ENCODE measurements at regions not wholly inside any gene's neighbourhood (a gene's known extent, or its start where the extent isn't known, plus 50 kb on each side); places are given as distances from the start of the nearest gene placed in this dataset.

GRCh38 chr10:109769966-109770365 is 153.3 kb downstream of the XPNPEP1 start:
- no peak for DNase-seq
- H2BK15ac ChIP-seq (ENCODE audit: low read depth, low read length): no peak overlapping the region
- H3K27me3 Mint-ChIP-seq (ENCODE audit: low read depth): no peaks in the 10 kb centered on the region
- no CpG with 5 or more reads among the region's 2 CpGs for WGBS (ENCODE audit: extremely low coverage, insufficient read length, low lambda C conversion rate)
- no peak overlapping the region for H2BK120ac ChIP-seq (ENCODE audit: low read depth, low read length, poor library complexity, severe bottlenecking)
- H4K20me1 ChIP-seq (ENCODE audit: control insufficient read depth, insufficient read depth, insufficient read length): no peaks in the 10 kb centered on the region
- no peak overlapping the region for H3K56ac ChIP-seq (ENCODE audit: insufficient read length, low read depth, low read length)
- H3K4me1 Mint-ChIP-seq: no peaks in the 10 kb centered on the region
- no peak overlapping the region for H2BK20ac ChIP-seq (ENCODE audit: low read depth, low read length, poor library complexity, severe bottlenecking)
- H3K36me3 Mint-ChIP-seq (ENCODE audit: insufficient read depth in 1 of 3, low read depth in 3 of 3): no peaks in the 10 kb centered on the region
- H3K4ac ChIP-seq (ENCODE audit: low read depth, low read length): no peak overlapping the region
- TF ChIP-seq CTCF (conservative IDR thresholded peaks at IDR 0.05): no peak
- no peaks in the 10 kb centered on the region for H3K23me2 ChIP-seq (ENCODE audit: insufficient read length, low read depth, low read length, poor library complexity, severe bottlenecking)
- H2AK5ac ChIP-seq (ENCODE audit: insufficient read length, low read length): no peak overlapping the region
- no peak overlapping the region for H3K27ac ChIP-seq (ENCODE audit: insufficient read length, low read depth, low read length)
- H3K4me1 ChIP-seq (ENCODE audit: insufficient read depth, low read length): no peaks in the 10 kb centered on the region
- H4K91ac ChIP-seq (ENCODE audit: insufficient read length, low read depth, low read length): no peak overlapping the region
- no peaks in the 10 kb centered on the region for H3K27me3 ChIP-seq (ENCODE audit: insufficient read depth, low read length)
- no peak overlapping the region for H3K14ac ChIP-seq (ENCODE audit: insufficient read depth, low read length)
- no peak overlapping the region for H3K4me3 Mint-ChIP-seq
- H3K9me3 Mint-ChIP-seq: peaks cover 2 to 6% of the 10 kb centered on the region in 2 experiments; a peak in 1 of 5 replicates
- no peak overlapping the region for H3K23ac ChIP-seq (ENCODE audit: insufficient read length, low read depth, low read length)
- H3K9ac ChIP-seq (ENCODE audit: extremely low read depth, insufficient read length, low read length): no peak overlapping the region
- H3K27ac Mint-ChIP-seq: no peak overlapping the region
- no peaks in the 10 kb centered on the region for H3K79me2 ChIP-seq (ENCODE audit: insufficient read depth, low read length)
- H3T11ph ChIP-seq (ENCODE audit: low read length): no peak overlapping the region
- H3K18ac ChIP-seq (ENCODE audit: insufficient read length, low read depth, low read length): no peak overlapping the region
- no peaks in the 10 kb centered on the region for H3K79me1 ChIP-seq (ENCODE audit: insufficient read depth, low read depth, low read length, poor library complexity, severe bottlenecking)
- no peak overlapping the region for H2BK12ac ChIP-seq (ENCODE audit: insufficient read length, low read depth, low read length)
- no peak overlapping the region for H3K4me2 ChIP-seq (ENCODE audit: insufficient read depth, insufficient read length, low read length)
- no peak overlapping the region for H4K8ac ChIP-seq (replicated peaks; ENCODE audit: insufficient read length, low read depth, low read length)
- no peak overlapping the region for H2AFZ ChIP-seq (ENCODE audit: low read length)
- no peak overlapping the region for H2BK5ac ChIP-seq (ENCODE audit: insufficient read length, low read length)
- H3K9me3 ChIP-seq (ENCODE audit: control insufficient read depth, low read depth, low read length): no peaks in the 10 kb centered on the region
- H4K5ac ChIP-seq (ENCODE audit: insufficient read length, low read depth, low read length): no peak overlapping the region

All from H9 (cell line).